ENCODE measurements at regions not wholly inside any gene's neighbourhood (a gene's known extent, or its start where the extent isn't known, plus 50 kb on each side); places are given as distances from the start of the nearest gene placed in this dataset.

GRCh38 chr1:38284953-38285352, 238.4 kb upstream of the POU3F1 start:
- no peak for TF ChIP-seq EZH2 (IDR thresholded peaks at IDR 0.05)
- TF ChIP-seq CTCF (IDR thresholded peaks at IDR 0.05) = no peak
